HG02763 (cell line): ENCODE measurements at regions not wholly inside any gene's neighbourhood (a gene's known extent, or its start where the extent isn't known, plus 50 kb on each side); places are given as distances from the start of the nearest gene placed in this dataset.
"Not testable (repeated sequence)": the region's sequence is repeated elsewhere in the genome, so short reads cannot be mapped to it uniquely, and the experiment has no call there.

Source experiments
- ATAC-seq: cut with Tn5 transposase; IDR thresholded peaks from one replicate; pipeline ENCODE4 v1.9.1; 2021; ENCODE audit warnings: mild to moderate bottlenecking, moderate library complexity; ENCODE audit not compliant: unreplicated experiment

GRCh38 chr20:26134606-26135005, 438.0 kb upstream of the ZNF337 start:
- no peak for ATAC-seq

- ATAC-seq: not testable (repeated sequence)
Measured at GRCh38 chr20:26133794-26134193, 437.1 kb upstream of the ZNF337 start.

DNA sequence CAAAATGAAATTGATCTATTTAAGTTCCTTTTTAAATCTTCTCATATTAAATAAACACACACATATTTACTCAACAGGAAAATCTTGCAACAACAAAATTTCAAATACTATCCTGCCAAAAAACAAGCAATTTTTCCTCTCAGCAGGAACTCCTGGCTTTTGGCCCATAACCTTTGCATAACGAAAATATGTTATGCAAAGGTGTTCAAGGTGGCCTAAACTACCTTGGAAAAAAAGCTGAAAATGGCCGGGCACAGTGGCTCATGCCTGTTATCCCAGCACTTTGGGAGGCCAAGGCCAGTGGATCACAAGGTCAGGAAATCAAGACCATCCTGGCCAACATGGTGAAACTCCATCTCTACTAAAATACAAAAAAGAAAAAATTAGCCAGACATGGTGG, 424.3 kb upstream of the ZNF337 start:
- not testable (repeated sequence) for ATAC-seq

- ATAC-seq: not testable (repeated sequence)
Measured at GRCh38 chr20:26094498-26094897, 397.8 kb upstream of the ZNF337 start.

GRCh38 chr20:26091921-26092320, 395.3 kb upstream of the ZNF337 start:
- not testable (repeated sequence) for ATAC-seq

- not testable (repeated sequence) for ATAC-seq
Measured at GRCh38 chr20:26086195-26086594, 389.5 kb upstream of the ZNF337 start.

- ATAC-seq: not testable (repeated sequence)
Measured at GRCh38 chr20:26073972-26074371, 377.3 kb upstream of the ZNF337 start.

DNA sequence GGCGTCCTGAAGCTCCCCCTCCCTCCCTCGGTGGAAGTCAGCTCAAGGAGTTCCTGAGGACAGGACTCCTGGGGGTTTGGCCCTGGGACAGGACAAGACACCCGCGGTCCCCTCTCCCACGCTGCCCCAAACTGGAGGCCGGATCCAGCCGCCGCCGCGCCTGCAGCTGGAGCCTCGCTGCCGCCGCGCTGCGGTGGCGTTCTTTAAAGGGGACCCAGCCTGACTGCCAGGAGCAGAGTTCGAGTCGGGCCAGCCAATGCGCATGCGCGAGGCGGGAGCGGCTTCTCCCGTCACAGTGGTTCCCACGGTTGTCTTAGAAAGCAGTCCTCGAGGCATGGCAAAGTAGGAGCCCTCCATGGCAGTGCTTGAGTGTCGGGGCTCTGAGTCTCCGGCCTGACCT, 362.7 kb upstream of the ZNF337 start:
- not testable (repeated sequence) for ATAC-seq

- not testable (repeated sequence) for ATAC-seq
Measured at GRCh38 chr20:26058446-26058845, 361.8 kb upstream of the ZNF337 start.

DNA sequence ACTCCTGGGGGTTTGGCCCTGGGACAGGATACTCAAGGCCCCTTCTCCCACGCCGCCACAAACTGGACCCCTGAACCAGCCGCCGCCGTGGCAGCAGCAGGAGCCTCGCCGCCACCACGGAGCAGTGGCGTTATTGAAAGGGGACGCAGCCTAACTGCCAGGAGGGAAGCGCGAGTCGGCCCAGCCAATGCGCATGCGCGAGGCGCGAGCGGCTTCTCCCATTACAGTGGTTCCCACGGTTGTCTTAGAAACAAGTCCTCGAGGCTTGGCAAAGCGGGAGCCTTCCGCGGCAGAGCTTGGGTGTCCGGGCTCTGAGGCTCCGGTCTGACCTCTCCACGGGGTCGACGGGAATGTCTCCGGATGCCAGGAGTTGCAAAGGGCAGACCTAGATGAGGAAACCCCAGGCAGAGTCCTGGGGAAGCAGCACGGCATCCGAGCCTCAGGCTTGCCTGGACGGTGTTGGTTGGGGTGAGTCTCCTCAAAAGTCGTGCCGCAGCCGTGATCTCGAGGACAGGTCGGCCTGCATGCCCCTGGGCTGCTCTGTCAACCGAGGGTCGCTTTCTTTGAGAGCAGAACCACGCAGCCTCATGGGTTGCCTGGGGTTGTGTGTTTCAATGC, 360.6 kb upstream of the ZNF337 start:
- not testable (repeated sequence) for ATAC-seq

DNA sequence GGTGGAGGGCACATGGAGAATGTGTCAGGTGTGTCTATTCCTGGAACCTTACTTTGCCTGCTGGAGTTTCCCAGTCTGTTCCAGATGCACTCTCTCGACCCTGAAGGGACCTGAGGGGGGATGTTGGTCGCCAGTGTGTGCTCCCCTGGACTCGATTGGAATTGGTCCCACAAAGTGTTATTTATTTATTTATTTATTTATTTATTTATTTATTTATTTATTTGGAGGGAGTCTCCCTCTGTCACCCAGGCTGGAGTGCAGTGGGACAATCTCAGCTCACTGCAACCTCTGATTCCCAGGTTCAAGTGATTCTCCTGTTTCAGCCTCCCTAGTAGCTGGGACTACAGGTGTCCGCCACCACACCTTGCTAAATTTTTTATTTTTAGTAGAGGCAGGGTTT, 329.1 kb upstream of the ZNF337 start:
- ATAC-seq: not testable (repeated sequence)

DNA sequence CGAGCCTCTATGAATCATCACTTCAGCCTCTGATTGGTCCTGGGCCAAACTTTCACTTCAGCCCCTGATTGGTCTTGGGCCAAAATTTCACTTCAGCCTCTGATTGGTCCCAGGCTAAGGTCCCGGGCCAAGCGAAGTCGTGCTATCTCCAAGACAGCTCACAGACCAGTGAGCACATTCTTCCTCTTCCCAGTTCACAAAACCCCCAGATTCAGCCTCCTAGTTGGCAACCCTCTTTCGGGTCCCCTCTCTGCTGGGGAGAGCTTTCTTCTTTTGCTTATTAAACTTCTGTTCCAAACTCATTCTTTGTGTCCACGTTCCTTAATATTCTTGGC, 314.3 kb upstream of the ZNF337 start:
- not testable (repeated sequence) for ATAC-seq

GRCh38 chr20:26010224-26010941, 313.7 kb upstream of the ZNF337 start:
- not testable (repeated sequence) for ATAC-seq

DNA sequence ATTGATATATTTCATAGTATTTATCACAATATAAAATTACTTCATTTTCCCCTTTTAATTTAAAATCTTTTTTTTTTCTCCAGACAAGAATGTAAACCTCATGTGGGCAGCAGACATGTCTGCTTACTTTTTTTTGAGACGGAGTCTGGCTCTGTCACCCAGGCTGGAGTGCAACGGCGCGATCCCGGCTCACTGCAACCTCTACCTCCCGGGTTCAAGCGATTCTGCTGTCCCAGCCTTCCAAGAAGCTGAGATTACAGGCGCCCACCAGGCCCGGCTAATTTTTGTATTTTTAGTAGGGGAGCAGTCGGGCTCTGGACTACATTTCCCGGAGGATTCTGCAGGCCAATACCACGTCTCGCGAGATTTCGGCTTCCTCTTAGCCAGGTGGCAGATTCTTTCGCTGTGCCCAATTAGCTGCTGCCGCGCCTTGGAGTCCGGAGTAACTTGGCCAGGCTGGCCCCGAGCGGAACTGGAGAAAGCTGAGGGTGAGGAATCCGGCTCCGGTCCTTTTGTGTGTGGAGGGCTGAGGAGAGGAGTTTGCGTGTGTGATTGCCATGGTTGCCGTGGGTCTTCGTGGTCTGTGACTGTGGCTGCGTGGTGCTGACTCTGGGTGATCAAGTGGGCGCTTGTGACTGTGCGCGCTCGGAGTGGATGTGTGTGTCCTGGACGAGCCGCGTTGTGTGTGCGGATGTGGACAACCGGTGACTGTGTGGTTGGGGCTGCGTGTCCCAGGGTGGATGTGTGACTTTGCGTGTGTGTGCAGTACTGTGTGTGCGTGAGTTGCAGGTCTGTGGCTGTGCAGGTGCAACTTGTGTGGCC, 313.0 kb upstream of the ZNF337 start:
- not testable (repeated sequence) for ATAC-seq

DNA sequence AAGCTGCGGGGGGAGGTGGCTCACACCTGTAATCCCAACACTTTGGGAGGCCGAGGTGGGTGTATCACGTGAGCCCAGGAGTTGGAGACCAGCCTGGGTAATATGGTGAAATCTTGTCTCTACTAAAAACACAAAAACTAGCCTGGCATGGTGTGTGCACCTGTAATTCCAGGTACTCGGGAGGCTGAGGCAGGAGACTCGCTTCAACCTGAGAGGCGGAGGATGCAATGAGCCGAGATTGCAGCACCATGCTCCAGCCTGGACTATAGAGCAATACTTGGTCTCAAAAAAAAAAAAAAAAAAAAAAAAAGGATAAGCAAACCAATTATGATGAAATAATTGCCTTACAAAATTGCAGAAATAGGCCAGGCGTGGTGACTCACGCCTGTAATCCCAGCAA, 311.4 kb upstream of the ZNF337 start:
- ATAC-seq: not testable (repeated sequence)

GRCh38 chr20:26006164-26006563, 309.5 kb upstream of the ZNF337 start:
- ATAC-seq: not testable (repeated sequence)

GRCh38 chr20:26003959-26004358, 307.3 kb upstream of the ZNF337 start:
- ATAC-seq: not testable (repeated sequence)

DNA sequence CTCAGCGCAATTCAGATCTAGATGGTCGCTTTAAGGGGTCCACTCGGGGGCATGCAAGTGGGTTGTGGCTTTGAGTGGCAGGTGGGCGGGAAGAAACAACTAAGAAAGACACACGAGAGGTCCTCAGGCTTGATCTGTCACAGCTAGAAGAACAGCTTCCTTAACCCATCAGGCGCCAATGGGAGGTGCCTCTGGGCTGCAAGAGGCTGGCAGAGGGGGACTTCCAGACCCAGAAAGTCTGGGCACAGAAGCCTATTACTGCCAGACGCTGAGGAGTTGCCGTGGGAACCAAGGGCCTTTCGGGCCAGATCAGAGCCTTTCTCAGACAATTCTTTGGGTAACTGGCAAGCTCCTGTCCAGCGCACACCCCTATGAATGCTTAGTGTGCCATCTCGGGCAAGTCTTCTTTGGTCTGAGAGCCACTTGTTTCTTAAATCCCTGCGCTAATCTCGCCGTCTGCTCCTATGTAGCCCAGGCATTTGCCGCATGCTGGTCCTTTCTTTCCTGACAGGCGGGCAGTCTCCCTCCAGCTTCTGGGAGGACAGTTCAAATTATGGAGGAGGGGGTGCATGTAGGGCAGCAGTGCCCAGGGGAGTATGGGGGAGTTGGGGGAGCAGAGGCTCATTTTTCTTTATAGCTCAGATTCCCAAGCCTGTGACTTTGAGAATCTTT, 300.9 kb upstream of the ZNF337 start:
- not testable (repeated sequence) for ATAC-seq

DNA sequence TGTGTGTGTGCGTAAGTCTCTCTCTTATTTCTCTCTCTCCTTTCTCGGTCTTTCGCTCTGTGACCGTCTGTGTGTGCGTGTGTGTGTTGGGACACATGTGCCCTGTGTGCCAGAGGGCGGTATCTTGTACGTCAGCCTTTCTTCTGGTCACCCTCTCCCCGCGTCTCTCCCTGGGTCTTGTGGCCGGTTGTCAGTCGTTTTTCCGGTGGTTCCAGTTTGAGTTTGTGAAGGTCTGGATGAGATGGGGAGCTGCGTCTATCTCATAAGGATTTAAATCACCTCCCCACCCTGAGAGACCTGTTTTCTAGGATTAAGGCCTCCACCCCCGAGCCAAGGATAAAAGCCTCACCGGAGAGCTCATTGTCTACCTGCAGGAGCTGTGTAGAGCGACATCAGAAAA, 295.5 kb upstream of the ZNF337 start:
- no peak for ATAC-seq

- ATAC-seq: no peak
Measured at GRCh38 chr20:25991756-25992130, 295.1 kb upstream of the ZNF337 start.

DNA sequence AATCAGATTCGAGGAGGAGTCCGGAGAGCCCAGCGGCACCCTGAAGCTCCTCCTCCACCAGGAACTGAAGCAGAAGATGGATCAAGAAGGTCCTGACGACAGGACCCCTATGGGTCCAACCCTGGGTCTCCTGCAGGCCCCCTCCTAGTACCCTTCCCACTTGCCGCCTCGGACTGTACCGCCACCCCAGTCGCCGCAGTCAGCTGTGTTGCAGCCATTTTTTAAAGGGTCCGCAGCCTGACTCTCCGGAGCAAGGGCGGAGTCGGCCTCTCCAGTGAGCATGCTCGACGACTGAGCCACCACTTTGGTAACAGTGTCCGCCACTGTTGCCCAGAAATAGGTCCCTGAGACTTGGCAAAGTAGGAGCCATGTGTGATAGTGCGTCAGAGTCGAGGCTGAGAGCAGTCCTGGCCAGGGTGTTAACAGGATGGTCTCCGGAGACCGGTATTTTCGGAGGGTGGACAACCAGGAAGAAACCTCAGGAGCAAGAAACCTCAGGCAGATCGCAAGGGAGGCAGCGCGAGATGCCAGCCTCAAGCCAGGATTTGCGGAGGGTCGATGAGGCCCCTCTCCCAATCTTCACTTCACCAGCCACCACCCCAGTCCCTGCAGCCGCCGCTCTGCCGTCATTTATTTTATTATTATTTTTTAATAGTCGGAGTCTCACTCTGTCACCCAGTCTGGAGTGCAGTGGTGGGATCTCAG, 294.6 kb upstream of the ZNF337 start:
- no peak for ATAC-seq
